Hepatocyte (in vitro differentiated cells): ENCODE measurements at regions not wholly inside any gene's neighbourhood (a gene's known extent, or its start where the extent isn't known, plus 50 kb on each side); places are given as distances from the start of the nearest gene placed in this dataset.

Experiments used
- DNase-seq: peaks from one replicate; pipeline ENCODE4 v3.0.0-alpha.2; 2016; ENCODE audit warnings: low spot score
- H2AFZ ChIP-seq: fragments of 200-600 bp; sonication (generic); 2 replicates; pipeline ENCODE4 v1.6.0; 2016; ENCODE audit warnings: antibody characterized with exemption, mild to moderate bottlenecking
- H3K27ac ChIP-seq: fragments of 200-600 bp; sonication (generic); 2 replicates; pipeline ENCODE4 v1.5.1; 2016; ENCODE audit warnings: mild to moderate bottlenecking
- H3K27me3 ChIP-seq: fragments of 200-600 bp; sonication (generic); 2 replicates; pipeline ENCODE4 v1.6.1; 2016
- H3K36me3 ChIP-seq: fragments of 200-600 bp; sonication (generic); replicated peaks from 2 replicates; pipeline ENCODE4 v1.5.1; 2016; ENCODE audit warnings: low read depth; ENCODE audit not compliant: insufficient read depth
- H3K4me1 ChIP-seq: fragments of 200-600 bp; sonication (generic); 2 replicates; pipeline ENCODE4 v1.5.1; 2016; ENCODE audit warnings: mild to moderate bottlenecking, moderate library complexity; ENCODE audit not compliant: insufficient read depth
- H3K4me2 ChIP-seq: fragments of 200-600 bp; sonication (generic); 2 replicates; pipeline ENCODE4 v1.6.0; 2016
- H3K4me3 ChIP-seq: fragments of 200-600 bp; sonication (generic); 2 replicates; pipeline ENCODE4 v1.5.1; 2016; ENCODE audit warnings: mild to moderate bottlenecking
- H3K79me2 ChIP-seq: fragments of 200-600 bp; sonication (generic); 2 replicates; pipeline ENCODE4 v1.6.0; 2017; ENCODE audit warnings: mild to moderate bottlenecking
- H3K9me2 ChIP-seq: fragments of 200-600 bp; sonication (generic); replicated peaks from 2 replicates; pipeline ENCODE4 v1.6.0; 2017; ENCODE audit warnings: mild to moderate bottlenecking; ENCODE audit not compliant: insufficient read depth
- H3K9me3 ChIP-seq: fragments of 200-600 bp; sonication (generic); 2 replicates; pipeline ENCODE4 v1.5.1; 2016; ENCODE audit warnings: low read depth, mild to moderate bottlenecking
- H4K20me1 ChIP-seq: fragments of 200-600 bp; sonication (generic); 2 replicates; pipeline ENCODE4 v1.6.0; 2016; ENCODE audit warnings: mild to moderate bottlenecking; ENCODE audit not compliant: insufficient read depth, poor library complexity, severe bottlenecking
- CTCF ChIP-seq: fragments of 200-600 bp; sonication (generic); IDR thresholded peaks from 2 replicates; pipeline ENCODE4 v1.5.1; 2016; ENCODE audit warnings: antibody characterized with exemption, mild to moderate bottlenecking; ENCODE audit not compliant: poor library complexity
- EZH2 ChIP-seq: fragments of 200-600 bp; sonication (generic); IDR thresholded peaks from 2 replicates; pipeline ENCODE4 v1.6.1; 2016; ENCODE audit warnings: antibody characterized with exemption, mild to moderate bottlenecking, borderline replicate concordance
- EZH2phosphoT487 ChIP-seq: fragments of 200-600 bp; sonication (generic); IDR thresholded peaks from one replicate; pipeline ENCODE4 v1.6.1; 2018; ENCODE audit warnings: antibody characterized with exemption, mild to moderate bottlenecking, low read depth, moderate library complexity; ENCODE audit not compliant: unreplicated experiment, severe bottlenecking
- WGBS: methylation state at CpG from one replicate; pipeline ENCODE4 v1.1.6; 2016; ENCODE audit warnings: low lambda C conversion rate; ENCODE audit errors: missing lambda C conversion rate; 5-methylcytosine and 5-hydroxymethylcytosine counted together

- WGBS: 89% methylated on average over 31 of the region's 31 CpGs
- no peak overlapping the region for H3K4me2 ChIP-seq
- H3K79me2 ChIP-seq: no peaks in the 10 kb centered on the region
- H3K27me3 ChIP-seq: no peaks in the 10 kb centered on the region
- no peak overlapping the region for H3K27ac ChIP-seq
- peak; percentile 2 for DNase-seq
- H3K4me3 ChIP-seq: no peak overlapping the region
- H3K36me3 ChIP-seq: no peaks in the 10 kb centered on the region
- no peak for TF ChIP-seq EZH2phosphoT487
- H3K4me1 ChIP-seq: no peaks in the 10 kb centered on the region
- H3K9me2 ChIP-seq: no peaks in the 10 kb centered on the region
- H3K9me3 ChIP-seq: no peaks in the 10 kb centered on the region
- H2AFZ ChIP-seq: no peak overlapping the region
- no peaks in the 10 kb centered on the region for H4K20me1 ChIP-seq
Measured at GRCh38 chr18:78480262-78481054, 499.2 kb upstream of the SALL3 start.

- Histone ChIP-seq H3K27ac (no peak overlapping the region), H2AFZ (no peak overlapping the region), H3K9me2 (no peaks in the 10 kb centered on the region), H3K36me3 (no peaks in the 10 kb centered on the region), H3K4me3 (no peak overlapping the region), H3K4me1 (no peaks in the 10 kb centered on the region), H4K20me1 (no peaks in the 10 kb centered on the region), H3K9me3 (no peaks in the 10 kb centered on the region), H3K4me2 (no peak overlapping the region), H3K27me3 (no peaks in the 10 kb centered on the region), H3K79me2 (no peaks in the 10 kb centered on the region)
- TF ChIP-seq CTCF (no peak), EZH2phosphoT487 (no peak), EZH2 (no peak)
- WGBS: 81% methylated on average over 7 of the region's 7 CpGs
- DNase-seq: peak; percentile 2
Measured at GRCh38 chr18:78482378-78482777, 497.2 kb upstream of the SALL3 start.

- peak; percentile 13 for DNase-seq
- H3K27me3 ChIP-seq: no peaks in the 10 kb centered on the region
- no peaks in the 10 kb centered on the region for H3K36me3 ChIP-seq
- no peak overlapping the region for H2AFZ ChIP-seq
- H3K4me1 ChIP-seq: no peaks in the 10 kb centered on the region
- no peak overlapping the region for H3K4me3 ChIP-seq
- no peak overlapping the region for H3K4me2 ChIP-seq
- H3K9me2 ChIP-seq: no peaks in the 10 kb centered on the region
- no peaks in the 10 kb centered on the region for H3K9me3 ChIP-seq
- WGBS: 77% methylated on average over 6 of the region's 6 CpGs
- H3K79me2 ChIP-seq: no peaks in the 10 kb centered on the region
- H3K27ac ChIP-seq: no peak overlapping the region
- TF ChIP-seq EZH2 (no peak), EZH2phosphoT487 (no peak), CTCF (no peak)
- H4K20me1 ChIP-seq: no peaks in the 10 kb centered on the region
Measured at GRCh38 chr18:78487649-78488048, 492.0 kb upstream of the SALL3 start.

- WGBS: 91% methylated on average over 19 of the region's 19 CpGs
- Histone ChIP-seq H3K4me1 (no peaks in the 10 kb centered on the region), H3K9me2 (no peaks in the 10 kb centered on the region), H3K4me3 (no peak overlapping the region), H3K36me3 (no peaks in the 10 kb centered on the region), H3K27ac (no peak overlapping the region), H4K20me1 (no peaks in the 10 kb centered on the region), H3K27me3 (no peaks in the 10 kb centered on the region), H3K4me2 (no peak overlapping the region), H2AFZ (no peak overlapping the region), H3K9me3 (no peaks in the 10 kb centered on the region), H3K79me2 (no peaks in the 10 kb centered on the region)
- DNase-seq: no peak
- TF ChIP-seq CTCF: no peak
- no peak for TF ChIP-seq EZH2
- no peak for TF ChIP-seq EZH2phosphoT487
Measured at GRCh38 chr18:78492064-78492812, 487.4 kb upstream of the SALL3 start.
